Hematopoietic multipotent progenitor cell treated with erythropoietin and hydrocortisone succinate and interleukin-3 and kit ligand, for 15 days (in vitro differentiated cells): ENCODE measurements at regions not wholly inside any gene's neighbourhood (a gene's known extent, or its start where the extent isn't known, plus 50 kb on each side); places are given as distances from the start of the nearest gene placed in this dataset.

Source experiments
- DNase-seq: peaks from one replicate; pipeline ENCODE4 v3.0.0-alpha.2; 2015; ENCODE audit warnings: low spot score

DNA sequence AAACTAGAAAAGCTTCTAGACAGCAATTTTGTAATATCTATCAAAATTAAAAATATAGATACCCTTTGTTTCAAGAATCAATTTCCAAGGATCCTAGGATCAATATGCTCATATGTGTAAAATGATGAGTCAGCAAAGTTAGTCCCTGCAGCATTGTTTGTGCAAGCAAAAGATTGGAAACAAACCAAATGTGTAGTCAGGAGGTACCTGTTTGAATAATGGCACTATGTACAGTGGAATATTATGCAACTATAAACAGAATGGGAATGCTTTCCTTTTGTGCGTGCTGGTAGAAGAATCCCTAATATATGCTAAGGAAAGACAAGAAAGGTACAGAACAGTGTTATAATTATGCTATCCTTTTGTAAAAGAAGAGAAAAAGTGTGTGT lies 58.5 kb upstream of the PJA2 start:
- no peak for DNase-seq

DNA sequence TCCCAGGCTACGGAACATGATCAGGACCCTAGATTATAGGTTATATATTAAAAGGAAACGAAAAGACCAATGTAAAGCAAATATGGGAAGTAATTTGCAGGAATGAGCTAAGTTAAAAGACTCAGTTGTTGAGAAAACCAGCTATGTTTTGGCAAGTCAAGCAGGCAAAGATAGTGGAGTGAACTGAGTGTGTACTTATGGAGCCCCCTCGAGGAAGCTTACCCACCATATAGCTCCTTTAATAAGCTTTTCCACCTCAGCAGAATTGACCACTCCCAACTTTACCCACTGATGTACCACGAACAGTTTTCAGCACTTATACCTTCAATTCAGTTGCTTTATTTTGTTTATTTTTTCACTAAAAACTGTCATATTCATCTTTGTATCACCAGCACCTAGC lies 57.3 kb upstream of the PJA2 start:
- DNase-seq: no peak
